SU-DHL-6 (cell line): ENCODE measurements at regions not wholly inside any gene's neighbourhood (a gene's known extent, or its start where the extent isn't known, plus 50 kb on each side); places are given as distances from the start of the nearest gene placed in this dataset.

Experiments
- H2AFZ ChIP-seq: fragments of 200-600 bp; sonication (generic); 2 replicates; pipeline ENCODE4 v1.6.1; 2014; ENCODE audit warnings: low read depth, mild to moderate bottlenecking, moderate library complexity, mixed read lengths, antibody characterized with exemption, low read length; ENCODE audit not compliant: severe bottlenecking
- H3F3A ChIP-seq: fragments of 200-600 bp; shearing (Covaris generic); 2 replicates; pipeline ENCODE4 v1.6.0; 2016; ENCODE audit warnings: antibody characterized with exemption, mild to moderate bottlenecking; ENCODE audit not compliant: insufficient read depth
- H3K27ac ChIP-seq: fragments of 200-600 bp; sonication (generic); 2 replicates; pipeline ENCODE4 v1.5.1; 2016; ENCODE audit warnings: low read depth, mild to moderate bottlenecking, low read length, moderate library complexity, mixed read lengths
- H3K27me3 ChIP-seq: fragments of 200-600 bp; sonication (generic), shearing (Covaris generic); 2 replicates; pipeline ENCODE4 v1.6.0; 2014; ENCODE audit warnings: mild to moderate bottlenecking, low read length
- H3K36me3 ChIP-seq: fragments of 200-600 bp; sonication (generic); 2 replicates; pipeline ENCODE4 v1.6.1; 2014; ENCODE audit warnings: mild to moderate bottlenecking, low read length, mixed read lengths
- H3K4me2 ChIP-seq: fragments of 300-600, 200-600 bp; shearing (Covaris generic), sonication (generic); 2 replicates; pipeline ENCODE4 v1.6.0; 2014; ENCODE audit warnings: low read length, low read depth, mild to moderate bottlenecking; ENCODE audit not compliant: poor library complexity, severe bottlenecking
- H3K4me3 ChIP-seq: fragments of 200-600 bp; sonication (generic); 2 replicates; pipeline ENCODE4 v1.5.1; 2014; ENCODE audit warnings: antibody characterized with exemption, low read length, mild to moderate bottlenecking, mixed read lengths; ENCODE audit not compliant: insufficient read depth, poor library complexity, severe bottlenecking
- H3K79me2 ChIP-seq: fragments of 200-600 bp; sonication (generic); 2 replicates; pipeline ENCODE4 v1.6.1; 2014; ENCODE audit warnings: mild to moderate bottlenecking, low read length, moderate library complexity; ENCODE audit not compliant: insufficient read depth
- H3K9ac ChIP-seq: fragments of 200-600 bp; sonication (generic); 2 replicates; pipeline ENCODE4 v1.7.0; 2014; ENCODE audit warnings: mild to moderate bottlenecking, low read length
- H3K9me2 ChIP-seq: fragments of 200-600 bp; sonication (generic); replicated peaks from 2 replicates; pipeline ENCODE4 v1.6.1; 2014; ENCODE audit warnings: low read length; ENCODE audit not compliant: insufficient read depth
- H3K9me3 ChIP-seq: fragments of 200-600 bp; sonication (generic); 2 replicates; pipeline ENCODE4 v1.6.1; 2014; ENCODE audit warnings: low read length, mixed read lengths; ENCODE audit not compliant: insufficient read depth
- H4K20me1 ChIP-seq: fragments of 200-600 bp; sonication (generic); 2 replicates; pipeline ENCODE4 v1.6.1; 2014; ENCODE audit warnings: low read depth, mild to moderate bottlenecking, antibody characterized with exemption, low read length, moderate library complexity, mixed read lengths
- EZH2phosphoT487 ChIP-seq: fragments of 200-600 bp; sonication (generic), shearing (Covaris generic); conservative IDR thresholded peaks from 2 replicates; pipeline ENCODE4 v1.6.1; 2018; ENCODE audit warnings: mild to moderate bottlenecking, antibody characterized with exemption, low read length, moderate library complexity, mixed read lengths
- TF ChIP-seq, protein P1 (sequence below): fragments of 200-600 bp; sonication (generic); IDR thresholded peaks from one replicate; pipeline ENCODE4 v1.5.1; 2017; ENCODE audit warnings: antibody characterized with exemption, mild to moderate bottlenecking, low read length, moderate library complexity; ENCODE audit not compliant: insufficient read depth, poor library complexity, severe bottlenecking

DNA sequence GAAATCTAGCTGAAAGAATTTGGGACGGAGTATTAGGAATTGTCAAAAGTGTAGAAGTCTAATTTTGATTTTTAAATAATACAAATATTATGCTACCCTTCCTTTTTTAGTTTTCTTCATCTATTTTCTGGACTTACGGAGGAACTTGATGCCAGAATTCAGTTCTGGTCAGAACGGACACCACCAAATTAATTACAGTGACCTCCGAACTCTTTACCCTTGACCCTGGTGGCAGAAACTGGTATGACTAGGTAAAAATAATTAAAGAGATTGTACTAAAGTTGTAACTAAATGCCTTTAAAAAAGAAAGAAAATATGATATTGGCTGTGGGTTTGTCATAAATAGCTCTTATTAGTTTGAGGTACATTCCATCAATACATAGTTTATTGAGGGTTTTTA is 751.1 kb upstream of the MAP3K7 start:
- no peaks in the 10 kb centered on the region for H3K79me2 ChIP-seq
- no peak overlapping the region for H3K4me3 ChIP-seq
- no peaks in the 10 kb centered on the region for H3K9me2 ChIP-seq
- H2AFZ ChIP-seq = no peak overlapping the region
- H3K27ac ChIP-seq = no peak overlapping the region
- H3F3A ChIP-seq = no peaks in the 10 kb centered on the region
- H4K20me1 ChIP-seq = no peaks in the 10 kb centered on the region
- H3K36me3 ChIP-seq = no peaks in the 10 kb centered on the region
- TF ChIP-seq EZH2phosphoT487 = no peak
- TF ChIP-seq, protein P1, sequence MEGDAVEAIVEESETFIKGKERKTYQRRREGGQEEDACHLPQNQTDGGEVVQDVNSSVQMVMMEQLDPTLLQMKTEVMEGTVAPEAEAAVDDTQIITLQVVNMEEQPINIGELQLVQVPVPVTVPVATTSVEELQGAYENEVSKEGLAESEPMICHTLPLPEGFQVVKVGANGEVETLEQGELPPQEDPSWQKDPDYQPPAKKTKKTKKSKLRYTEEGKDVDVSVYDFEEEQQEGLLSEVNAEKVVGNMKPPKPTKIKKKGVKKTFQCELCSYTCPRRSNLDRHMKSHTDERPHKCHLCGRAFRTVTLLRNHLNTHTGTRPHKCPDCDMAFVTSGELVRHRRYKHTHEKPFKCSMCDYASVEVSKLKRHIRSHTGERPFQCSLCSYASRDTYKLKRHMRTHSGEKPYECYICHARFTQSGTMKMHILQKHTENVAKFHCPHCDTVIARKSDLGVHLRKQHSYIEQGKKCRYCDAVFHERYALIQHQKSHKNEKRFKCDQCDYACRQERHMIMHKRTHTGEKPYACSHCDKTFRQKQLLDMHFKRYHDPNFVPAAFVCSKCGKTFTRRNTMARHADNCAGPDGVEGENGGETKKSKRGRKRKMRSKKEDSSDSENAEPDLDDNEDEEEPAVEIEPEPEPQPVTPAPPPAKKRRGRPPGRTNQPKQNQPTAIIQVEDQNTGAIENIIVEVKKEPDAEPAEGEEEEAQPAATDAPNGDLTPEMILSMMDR = no peak
- no peak overlapping the region for H3K9ac ChIP-seq
- H3K27me3 ChIP-seq = no peaks in the 10 kb centered on the region
- no peaks in the 10 kb centered on the region for H3K9me3 ChIP-seq
- no peak overlapping the region for H3K4me2 ChIP-seq

DNA sequence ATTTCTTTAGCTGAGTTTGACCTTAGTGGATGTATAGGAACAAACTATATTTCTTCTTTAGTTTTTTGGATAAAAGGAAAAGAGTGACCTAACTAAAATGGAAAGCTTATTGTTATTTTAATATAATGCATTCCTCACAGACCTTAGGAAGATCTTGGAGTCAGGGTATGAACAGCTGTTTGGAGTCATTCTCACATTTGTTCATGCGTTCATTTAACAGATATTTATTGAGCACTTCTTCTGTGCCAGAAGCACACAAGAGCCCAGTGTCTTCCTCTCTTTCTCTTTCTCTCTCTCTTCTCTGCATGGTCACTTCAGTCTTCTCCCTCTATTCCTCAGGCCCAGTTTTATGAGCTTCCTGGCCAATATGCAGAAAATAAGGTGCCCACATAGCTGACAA is 744.0 kb upstream of the MAP3K7 start:
- H3K4me2 ChIP-seq = no peak overlapping the region

DNA sequence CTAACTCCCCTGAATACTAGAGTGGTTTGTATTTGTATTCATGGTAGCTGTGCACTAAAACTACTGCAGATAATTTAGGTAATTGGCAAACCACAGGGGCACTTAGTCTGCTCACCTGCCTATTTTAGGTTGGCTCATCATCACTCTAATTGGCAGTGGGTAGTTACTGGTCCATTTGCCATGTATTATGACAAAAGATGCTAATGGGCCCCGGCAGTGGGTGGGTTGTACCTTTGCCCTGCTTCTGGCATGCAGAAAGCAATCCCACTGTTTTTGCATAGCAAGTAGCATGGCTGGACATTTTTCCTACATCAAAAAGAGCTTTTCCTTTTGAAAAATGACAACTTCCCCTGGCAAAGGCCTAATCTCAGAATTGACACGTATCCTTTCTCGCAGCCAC is 741.4 kb upstream of the MAP3K7 start:
- H3K27me3 ChIP-seq = no peaks in the 10 kb centered on the region
- H3K9ac ChIP-seq = no peak overlapping the region
- no peak overlapping the region for H3K4me3 ChIP-seq
- no peaks in the 10 kb centered on the region for H3K79me2 ChIP-seq
- H3F3A ChIP-seq = no peaks in the 10 kb centered on the region
- no peaks in the 10 kb centered on the region for H4K20me1 ChIP-seq
- no peaks in the 10 kb centered on the region for H3K36me3 ChIP-seq
- no peak overlapping the region for H2AFZ ChIP-seq
- no peak overlapping the region for H3K4me2 ChIP-seq
- no peaks in the 10 kb centered on the region for H3K9me2 ChIP-seq
- H3K9me3 ChIP-seq = no peaks in the 10 kb centered on the region
- H3K27ac ChIP-seq = no peak overlapping the region
- TF ChIP-seq EZH2phosphoT487 = no peak

More for the DNA sequence above, 744.0 kb upstream of the MAP3K7 start:
- Histone ChIP-seq H3K79me2 (no peaks in the 10 kb centered on the region), H3K9me3 (no peaks in the 10 kb centered on the region), H4K20me1 (no peaks in the 10 kb centered on the region), H3K9me2 (no peaks in the 10 kb centered on the region), H3K27me3 (no peaks in the 10 kb centered on the region), H3K36me3 (no peaks in the 10 kb centered on the region), H2AFZ (no peak overlapping the region), H3K4me3 (no peak overlapping the region), H3F3A (no peaks in the 10 kb centered on the region), H3K9ac (no peak overlapping the region), H3K27ac (no peak overlapping the region)
- TF ChIP-seq, protein P1 = no peak
- no peak for TF ChIP-seq EZH2phosphoT487

DNA sequence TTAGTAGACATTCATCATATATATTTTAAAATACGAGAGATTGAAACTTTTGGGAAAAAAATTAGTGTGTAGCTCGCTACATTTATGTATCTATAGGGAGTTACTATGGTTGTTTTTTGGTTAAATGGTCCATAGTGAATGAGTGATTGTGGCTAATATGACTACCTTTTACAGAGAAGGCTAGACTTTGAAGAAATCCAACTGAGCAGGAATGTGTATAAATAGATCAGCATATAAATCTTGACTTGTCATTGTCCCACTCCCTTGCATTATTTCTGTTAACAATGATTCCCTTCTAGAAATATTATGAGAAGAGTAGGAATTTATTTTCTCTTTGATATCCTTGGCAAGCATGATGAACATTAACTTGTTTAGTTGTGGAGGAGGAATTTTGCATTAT is 737.8 kb upstream of the MAP3K7 start:
- H3K4me3 ChIP-seq = no peak overlapping the region
- no peak overlapping the region for H3K9ac ChIP-seq
- H3K9me3 ChIP-seq = no peaks in the 10 kb centered on the region
- no peaks in the 10 kb centered on the region for H3F3A ChIP-seq
- H3K36me3 ChIP-seq = no peaks in the 10 kb centered on the region
- H2AFZ ChIP-seq = no peak overlapping the region
- no peak for TF ChIP-seq EZH2phosphoT487
- TF ChIP-seq, protein P1 = no peak
- no peak overlapping the region for H3K27ac ChIP-seq
- no peaks in the 10 kb centered on the region for H3K27me3 ChIP-seq
- no peaks in the 10 kb centered on the region for H4K20me1 ChIP-seq
- no peak overlapping the region for H3K4me2 ChIP-seq
- H3K9me2 ChIP-seq = no peaks in the 10 kb centered on the region
- no peaks in the 10 kb centered on the region for H3K79me2 ChIP-seq
